IMR-90 (cell line): ENCODE measurements at regions not wholly inside any gene's neighbourhood (a gene's known extent, or its start where the extent isn't known, plus 50 kb on each side); places are given as distances from the start of the nearest gene placed in this dataset.

ENCODE experiments used
- ATAC-seq: fragments of 200-7000 bp; cut with Tn5 transposase; 2 replicates; pipeline ENCODE4 v1.9.1; 2020; ENCODE audit warnings: low read depth, mild to moderate bottlenecking, moderate library complexity
- BruUV-seq: library from RNA; stranded (reverse); fragments of 400-500 nt; replicated peaks from 2 replicates; lab custom pipeline; 2021; lab: Mats Ljungman, UMichigan
- CTCF ChIA-PET: fragments of 300-600 bp; formaldehyde crosslinking; extraction: SDS; loops from one replicate; lab custom pipeline; 2021; ENCODE audit warnings: antibody characterized with exemption; lab: Yijun Ruan, JAX
- POLR2A ChIA-PET: fragments of 300-600 bp; sonication (Branson Sonifier 250); formaldehyde crosslinking; loops from one replicate; lab custom pipeline; 2022; ENCODE audit warnings: antibody characterized with exemption; ENCODE audit not compliant: unreplicated experiment; lab: Charles Lee
- DNase-seq: peaks from one replicate; pipeline ENCODE4 v3.0.0; 2013
- H2AFZ ChIP-seq: replicated peaks from 2 replicates; pipeline ENCODE3; 2013; ENCODE audit warnings: low read length, mild to moderate bottlenecking; ENCODE audit not compliant: poor library complexity
- H2AK5ac ChIP-seq: 2 replicates; pipeline ENCODE4 v1.6.1; 2013; ENCODE audit warnings: low read depth, low read length, inconsistent platforms
- H2AK9ac ChIP-seq: replicated peaks from 2 replicates; pipeline ENCODE3; 2013; ENCODE audit warnings: mild to moderate bottlenecking, low read depth, low read length, moderate library complexity; ENCODE audit not compliant: poor library complexity
- H2BK120ac ChIP-seq: 2 replicates; pipeline ENCODE4 v1.6.1; 2013; ENCODE audit warnings: low read depth, low read length, inconsistent platforms
- H2BK15ac ChIP-seq: 3 replicates; pipeline ENCODE4 v1.6.1; 2013; ENCODE audit warnings: low read depth, low read length, inconsistent platforms
- H2BK20ac ChIP-seq: 2 replicates; pipeline ENCODE4 v1.6.1; 2013; ENCODE audit warnings: low read depth, mild to moderate bottlenecking, inconsistent platforms, low read length, moderate library complexity
- H2BK5ac ChIP-seq: 2 replicates; pipeline ENCODE4 v1.6.1; 2013; ENCODE audit warnings: mild to moderate bottlenecking, low read depth, low read length, inconsistent platforms; ENCODE audit not compliant: poor library complexity, severe bottlenecking
- H3K14ac ChIP-seq: replicated peaks from 2 replicates; pipeline ENCODE4 v1.6.1; 2013; ENCODE audit warnings: low read depth, low read length, inconsistent platforms
- H3K18ac ChIP-seq: 2 replicates; pipeline ENCODE4 v1.6.1; 2013; ENCODE audit warnings: low read depth, low read length, control low read depth
- H3K23ac ChIP-seq: 2 replicates; pipeline ENCODE4 v1.6.1; 2013; ENCODE audit warnings: low read depth, low read length, inconsistent platforms
- H3K27ac ChIP-seq: 2 replicates; pipeline ENCODE4 v1.5.1; 2013; ENCODE audit warnings: mild to moderate bottlenecking, control low read depth, low read length; ENCODE audit not compliant: insufficient read depth
- H3K27me3 ChIP-seq: 2 replicates; pipeline ENCODE4 v1.6.1; 2013; ENCODE audit warnings: low read length; ENCODE audit not compliant: control insufficient read depth, insufficient read depth
- H3K36me3 ChIP-seq: 2 replicates; pipeline ENCODE4 v1.6.1; 2013; ENCODE audit warnings: low read length, mixed read lengths; ENCODE audit not compliant: control insufficient read depth, insufficient read depth
- H3K4ac ChIP-seq: 2 replicates; pipeline ENCODE4 v1.6.1; 2013; ENCODE audit warnings: low read depth, low read length, inconsistent platforms
- H3K4me1 ChIP-seq: 2 replicates; pipeline ENCODE4 v1.6.1; 2013; ENCODE audit warnings: low read length, mixed read lengths; ENCODE audit not compliant: control insufficient read depth, insufficient read depth
- H3K4me2 ChIP-seq: 2 replicates; pipeline ENCODE4 v1.6.1; 2013; ENCODE audit warnings: low read depth, mild to moderate bottlenecking, control low read depth, low read length, moderate library complexity
- H3K4me3 ChIP-seq: 2 replicates; pipeline ENCODE4 v1.5.1; 2013; ENCODE audit warnings: low read depth, mild to moderate bottlenecking, control low read depth, low read length, moderate library complexity; ENCODE audit not compliant: insufficient read depth
- H3K56ac ChIP-seq: 2 replicates; pipeline ENCODE4 v1.6.1; 2013; ENCODE audit warnings: low read length, inconsistent platforms; ENCODE audit not compliant: insufficient read depth; ENCODE audit errors: extremely low read depth
- H3K79me1 ChIP-seq, 2 experiments: 2 replicates each; pipeline ENCODE4 v1.6.1; 2013; ENCODE audit warnings: low read length in 2 of 2, inconsistent platforms in 1 of 2, low read depth in 1 of 2
- H3K9ac ChIP-seq: 2 replicates; pipeline ENCODE4 v1.6.1; 2013; ENCODE audit warnings: low read depth, low read length, control low read depth
- H3K9me1 ChIP-seq: 2 replicates; pipeline ENCODE4 v1.6.1; 2013; ENCODE audit warnings: low read length, inconsistent platforms; ENCODE audit not compliant: insufficient read depth
- H3K9me3 ChIP-seq: 2 replicates; pipeline ENCODE4 v1.6.1; 2013; ENCODE audit warnings: low read length; ENCODE audit not compliant: control insufficient read depth, insufficient read depth
- H4K20me1 ChIP-seq: 2 replicates; pipeline ENCODE4 v1.6.1; 2013; ENCODE audit warnings: low read length, inconsistent platforms; ENCODE audit not compliant: insufficient read depth
- H4K5ac ChIP-seq: 2 replicates; pipeline ENCODE4 v1.6.1; 2013; ENCODE audit warnings: mild to moderate bottlenecking, low read depth, low read length, control low read depth
- H4K8ac ChIP-seq, 2 experiments: 2 replicates each; pipeline ENCODE4 v1.6.1; 2013; ENCODE audit warnings: low read depth in 2 of 2, low read length in 2 of 2, control low read depth in 1 of 2, inconsistent platforms in 1 of 2
- H4K91ac ChIP-seq: 2 replicates; pipeline ENCODE4 v1.6.1; 2013; ENCODE audit warnings: low read depth, low read length, inconsistent platforms; ENCODE audit not compliant: insufficient read depth
- BHLHE40 ChIP-seq: fragments of 150-350 bp; IDR thresholded peaks from 2 replicates; pipeline ENCODE4 v1.6.1; 2016; ENCODE audit warnings: mild to moderate bottlenecking, low read depth, low read length
- CEBPB ChIP-seq: IDR thresholded peaks from 2 replicates; pipeline ENCODE4 v1.6.1; 2012; ENCODE audit warnings: low read depth, low read length, improper control_type of control experiment
- CHD1 ChIP-seq: IDR thresholded peaks from 2 replicates; pipeline ENCODE4 v1.6.1; 2012; ENCODE audit warnings: low read depth, low read length, improper control_type of control experiment
- ELK1 ChIP-seq: fragments of 150-350 bp; IDR thresholded peaks from 2 replicates; pipeline ENCODE4 v1.6.1; 2016; ENCODE audit warnings: low read depth, mild to moderate bottlenecking, low read length, moderate library complexity, borderline replicate concordance
- FOS ChIP-seq: fragments of 150-350 bp; IDR thresholded peaks from 2 replicates; pipeline ENCODE4 v1.6.1; 2016; ENCODE audit warnings: low read depth, low read length
- MAFK ChIP-seq: IDR thresholded peaks from 2 replicates; pipeline ENCODE4 v1.6.1; 2012; ENCODE audit warnings: low read depth, low read length, improper control_type of control experiment
- MAZ ChIP-seq: IDR thresholded peaks from 2 replicates; pipeline ENCODE4 v1.6.1; 2012; ENCODE audit warnings: low read depth, mild to moderate bottlenecking, low read length, improper control_type of control experiment, moderate library complexity, borderline replicate concordance
- MXI1 ChIP-seq: IDR thresholded peaks from 2 replicates; pipeline ENCODE4 v1.6.1; 2012; ENCODE audit warnings: low read depth, mild to moderate bottlenecking, low read length, moderate library complexity, borderline replicate concordance
- RCOR1 ChIP-seq: IDR thresholded peaks from 2 replicates; pipeline ENCODE4 v1.6.1; 2012; ENCODE audit warnings: mild to moderate bottlenecking, low read length, improper control_type of control experiment; ENCODE audit not compliant: insufficient replicate concordance
- SMC3 ChIP-seq: fragments of 150-350 bp; IDR thresholded peaks from 2 replicates; pipeline ENCODE4 v1.6.1; 2016; ENCODE audit warnings: low read depth, mild to moderate bottlenecking, antibody characterized with exemption, low read length, moderate library complexity
- WGBS, 2 experiments: methylation state at CpG; one replicate each; pipeline versions ENCODE4 v1.1.5 to v1.1.7; 2013; ENCODE audit warnings: missing lambda C conversion rate in 2 of 2; ENCODE audit not compliant: insufficient read length in 1 of 2; ENCODE audit errors: extremely low coverage in 2 of 2; 5-methylcytosine and 5-hydroxymethylcytosine counted together
- dilution Hi-C: fragments of 300-500 bp; cut with HindIII; formaldehyde crosslinking; loops from one replicate; pipeline ENCODE4 v1.14.3; 2018; ENCODE audit warnings: low sequenced_read_pairs; ENCODE audit not compliant: unreplicated experiment
- in situ Hi-C: fragments of 300-500 bp; cut with MboI; formaldehyde crosslinking; loops from 3 replicates; pipeline ENCODE4 v1.14.3; 2019; ENCODE audit warnings: low sequenced_read_pairs, inconsistent platforms, mixed read lengths
- intact Hi-C: fragments of 100-400 bp; cut with micrococcal nuclease; formaldehyde crosslinking; loops from 2 replicates; pipeline ENCODE4 v1.10.0; 2022

DNA sequence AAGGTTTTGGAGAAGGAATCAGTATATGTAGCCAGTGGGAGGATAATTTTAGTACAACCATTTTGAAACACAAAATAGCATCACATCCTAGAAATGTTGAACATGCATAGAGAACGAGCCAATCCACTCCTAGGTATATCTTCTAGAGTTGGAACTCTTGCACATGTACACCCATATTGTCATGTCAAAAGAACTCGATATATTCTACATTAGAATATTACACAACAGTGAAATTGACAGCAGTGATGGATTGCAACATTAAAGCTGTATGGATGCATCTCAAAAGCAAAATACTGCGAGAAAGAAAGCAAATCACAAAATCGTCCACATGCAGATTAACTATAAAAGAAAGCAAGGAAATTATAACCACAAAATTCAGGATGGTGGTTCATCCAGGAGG lies 159.3 kb upstream of the NEBL start:
- ATAC-seq (no peak), DNase-seq (no peak)
- no peaks in the 10 kb centered on the region for H4K20me1 ChIP-seq
- in situ Hi-C loops: no loop called here
- H2AK9ac ChIP-seq: no peak overlapping the region
- H2BK15ac ChIP-seq: no peak overlapping the region
- no peak overlapping the region for H3K4ac ChIP-seq
- no peak overlapping the region for H2BK20ac ChIP-seq
- WGBS, 2 experiments: no CpG with 5 or more reads among the region's 4 CpGs
- H3K36me3 ChIP-seq: no peaks in the 10 kb centered on the region
- no peak overlapping the region for H3K23ac ChIP-seq
- POLR2A ChIA-PET: no interaction called here
- no peak overlapping the region for H2AFZ ChIP-seq
- H3K79me1 ChIP-seq: no peaks in the 10 kb centered on the region
- BruUV-seq: no TSS peak
- no peak overlapping the region for H2BK120ac ChIP-seq
- intact Hi-C loops: no loop called here
- H3K4me1 ChIP-seq: no peaks in the 10 kb centered on the region
- no peak overlapping the region for H3K56ac ChIP-seq
- H3K18ac ChIP-seq: no peak overlapping the region
- CTCF ChIA-PET: no interaction called here
- H3K27ac ChIP-seq: no peak overlapping the region
- no peak overlapping the region for H4K8ac ChIP-seq
- TF ChIP-seq RCOR1: no peak
- TF ChIP-seq CEBPB: no peak
- TF ChIP-seq SMC3: no peak
- no peak for TF ChIP-seq MAFK
- no peak for TF ChIP-seq FOS
- TF ChIP-seq MAZ: no peak
- no peak for TF ChIP-seq ELK1
- no peak for TF ChIP-seq CHD1
- no peak for TF ChIP-seq MXI1
- TF ChIP-seq BHLHE40: no peak
- no peaks in the 10 kb centered on the region for H3K27me3 ChIP-seq
- no peak overlapping the region for H2BK5ac ChIP-seq
- H2AK5ac ChIP-seq: no peak overlapping the region
- no peak overlapping the region for H3K4me2 ChIP-seq
- no peaks in the 10 kb centered on the region for H3K9me1 ChIP-seq
- no peak overlapping the region for H4K5ac ChIP-seq
- H3K9me3 ChIP-seq: peaks cover 2% of the 10 kb centered on the region; the same call in 1 of the 2 replicates
- no peak overlapping the region for H3K14ac ChIP-seq
- H3K9ac ChIP-seq: no peak overlapping the region
- no peak overlapping the region for H3K4me3 ChIP-seq
- H4K91ac ChIP-seq: no peak overlapping the region
- dilution Hi-C loops: no loop called here
